ENCODE measurements at regions not wholly inside any gene's neighbourhood (a gene's known extent, or its start where the extent isn't known, plus 50 kb on each side); places are given as distances from the start of the nearest gene placed in this dataset.

GRCh38 chr20:60215816-60216730 is 257.9 kb downstream of the CDH26 start:
- no peak for DNase-seq

DNA sequence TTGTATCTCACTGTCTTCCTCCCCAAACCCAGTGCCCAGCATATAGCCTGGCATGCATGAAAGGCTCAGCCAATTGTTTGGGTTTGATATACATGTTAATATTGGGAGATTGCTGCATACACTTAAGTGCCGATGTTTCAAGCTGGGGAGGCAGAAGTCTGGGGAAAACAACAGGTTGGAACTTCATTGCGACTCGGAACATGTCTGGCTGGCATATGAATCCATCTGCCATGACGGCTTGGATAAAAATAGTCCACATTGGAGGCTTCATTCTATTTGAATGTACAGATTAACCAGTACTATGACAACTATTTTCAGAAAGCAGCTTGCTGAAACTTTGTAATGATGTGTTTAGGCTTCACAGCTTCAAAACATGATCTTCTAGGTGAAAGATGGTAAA is 261.0 kb downstream of the CDH26 start:
- DNase-seq: no peak

- DNase-seq: no peak
Measured at GRCh38 chr20:60219984-60220562, 261.9 kb downstream of the CDH26 start.

GRCh38 chr20:60220706-60221105 is 262.5 kb downstream of the CDH26 start:
- no peak for DNase-seq

DNA sequence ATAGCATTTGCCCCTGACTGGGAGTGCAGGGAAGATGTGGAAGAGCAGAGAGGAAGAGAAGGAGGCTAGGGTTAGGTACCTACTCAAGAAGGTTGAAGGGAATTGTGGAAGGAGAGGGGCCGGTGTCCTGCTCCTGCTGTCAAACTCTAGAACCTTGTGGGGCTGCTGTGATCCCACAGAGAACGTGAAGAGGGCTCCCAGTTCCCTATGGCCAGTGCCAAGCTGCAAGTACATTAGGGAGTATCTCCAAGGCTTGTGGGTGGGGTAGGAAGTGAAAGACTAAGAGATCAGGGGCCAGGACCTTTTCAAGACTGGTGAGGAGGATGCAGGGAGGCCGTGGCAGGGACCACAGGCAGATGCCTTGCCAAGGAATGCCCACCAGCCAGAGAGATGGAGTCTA is 263.4 kb downstream of the CDH26 start:
- DNase-seq: no peak

DNA sequence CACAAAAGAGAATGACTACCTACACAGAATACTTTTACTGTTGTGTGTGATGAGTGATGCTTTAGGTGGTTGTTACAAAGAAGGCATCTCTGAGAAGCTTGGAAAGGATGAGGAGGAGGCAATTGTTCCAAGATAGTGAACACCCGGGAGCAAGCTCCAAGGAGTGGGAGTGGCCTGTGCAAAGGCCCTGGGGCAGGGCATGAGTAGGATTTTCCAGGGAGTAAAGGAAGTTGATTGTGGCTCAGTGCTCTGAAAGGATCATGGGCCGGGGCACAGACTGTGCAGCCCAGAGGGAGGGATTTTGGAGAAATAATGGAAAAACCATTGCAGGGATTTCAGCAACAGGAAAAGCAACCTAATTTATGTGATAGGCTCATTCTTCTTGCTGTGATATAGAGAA is 264.3 kb downstream of the CDH26 start:
- DNase-seq: no peak

DNA sequence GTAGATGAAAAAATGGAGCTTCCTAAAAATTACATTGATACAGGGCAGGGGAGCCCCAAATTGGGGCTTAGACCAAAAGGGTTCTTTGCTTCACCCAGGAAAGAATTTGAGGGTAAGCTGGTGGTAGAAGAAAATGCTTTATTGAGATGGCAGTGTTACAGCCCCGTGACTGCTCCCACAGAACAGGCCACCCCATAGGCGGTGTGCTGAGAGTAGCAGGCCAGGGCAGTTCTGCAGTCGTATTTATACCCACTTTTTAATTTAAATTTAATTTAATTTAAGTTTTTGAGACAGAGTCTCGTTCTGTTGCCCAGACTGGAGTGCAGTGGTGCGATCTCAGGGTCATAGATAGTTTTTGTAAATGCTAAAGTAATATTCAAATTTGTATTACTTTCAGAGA is 265.0 kb downstream of the CDH26 start:
- DNase-seq: no peak

GRCh38 chr20:60224914-60225313 is 266.7 kb downstream of the CDH26 start:
- DNase-seq: peak; percentile 2 to 23

GRCh38 chr20:60228255-60228654 is 270.0 kb downstream of the CDH26 start:
- peak; percentile 48 to 59 for DNase-seq

DNA sequence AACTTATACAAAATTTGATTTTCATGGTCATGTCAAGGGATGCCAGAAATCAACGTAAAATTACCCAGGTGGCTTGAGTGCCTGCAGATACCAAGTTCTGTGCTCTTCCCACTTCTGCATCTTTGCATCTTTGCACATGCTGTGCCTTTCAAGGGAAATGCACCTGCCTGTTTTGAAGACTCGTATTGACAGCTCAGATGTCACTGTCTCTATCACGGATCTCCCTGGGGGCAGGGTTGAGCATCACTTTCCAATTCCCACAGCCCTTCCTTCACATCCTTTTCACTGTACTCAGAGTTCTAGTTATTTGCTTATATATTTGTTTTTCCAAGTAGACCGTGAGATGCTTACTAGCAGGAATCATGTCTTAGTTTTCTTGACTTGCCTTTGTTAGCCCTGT is 274.2 kb downstream of the CDH26 start:
- no peak for DNase-seq

DNA sequence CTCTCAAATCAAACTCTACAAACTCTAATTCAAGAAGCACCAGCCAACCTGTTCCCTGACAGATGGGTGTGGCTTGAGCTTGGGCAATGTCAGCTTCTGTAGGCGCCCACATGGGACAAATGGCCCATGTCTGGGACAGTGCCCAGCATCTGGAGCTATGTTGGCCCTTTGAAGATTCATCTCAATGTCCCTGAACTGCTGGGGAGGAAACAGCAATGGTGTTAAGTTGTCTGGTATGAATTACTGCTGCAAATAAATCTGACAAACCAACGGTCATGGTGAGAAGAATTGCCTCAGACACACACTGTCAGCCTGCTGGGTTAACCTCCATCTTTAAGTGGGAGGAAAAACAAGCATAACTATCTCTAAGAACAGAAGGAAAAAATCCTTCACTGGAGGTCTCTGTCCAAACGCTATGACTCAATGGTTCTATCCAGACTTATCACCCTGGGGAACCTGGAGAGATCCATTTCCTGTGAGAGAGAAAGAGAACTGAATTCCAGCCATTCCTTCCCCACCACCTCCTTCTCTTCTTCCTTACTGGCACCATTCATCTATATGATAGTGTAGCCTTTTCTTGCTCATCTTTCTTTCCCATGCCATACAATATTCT is 274.9 kb downstream of the CDH26 start:
- DNase-seq: no peak

DNA sequence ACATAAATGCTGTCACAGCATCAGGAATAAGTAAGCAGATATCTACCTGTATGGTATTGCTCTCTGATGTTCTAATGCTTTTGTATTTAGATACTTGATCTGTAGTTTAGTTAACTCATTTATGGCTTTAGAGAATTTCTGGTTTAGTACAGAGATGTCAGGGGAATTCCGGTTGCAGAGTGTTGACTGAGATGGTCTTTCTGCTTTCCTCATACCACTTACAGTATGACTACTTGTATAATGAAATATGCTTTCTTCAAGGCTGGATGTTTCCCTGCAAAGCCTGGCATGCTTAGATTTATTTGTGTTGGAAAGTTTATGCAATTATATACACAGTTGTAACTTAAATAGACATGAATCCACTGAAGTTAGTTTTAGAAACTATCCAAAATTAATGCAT is 278.4 kb downstream of the CDH26 start:
- no peak for DNase-seq

DNA sequence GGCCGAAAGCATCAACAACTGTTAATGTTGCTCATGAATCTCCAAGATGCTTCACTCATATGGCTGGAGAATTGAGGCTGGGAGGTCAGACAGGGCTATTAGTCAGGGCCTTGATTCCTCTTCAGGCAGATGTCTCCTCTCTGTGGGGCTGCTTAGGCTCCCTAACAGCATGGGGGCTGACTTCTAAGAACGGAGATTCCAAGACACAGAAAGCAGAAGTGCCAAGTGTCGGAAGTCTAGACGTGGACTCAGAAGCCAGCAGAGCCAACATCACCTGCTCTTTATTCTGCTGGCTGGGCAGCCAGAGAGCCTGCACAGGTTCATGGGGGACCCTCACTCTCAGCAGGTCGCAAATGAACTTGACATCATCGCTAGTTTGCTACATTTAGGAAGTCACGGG is 279.8 kb downstream of the CDH26 start:
- DNase-seq: no peak

GRCh38 chr20:60238992-60239660 is 280.9 kb downstream of the CDH26 start:
- no peak for DNase-seq

- DNase-seq: no peak
Measured at GRCh38 chr20:60239956-60240355, 281.7 kb downstream of the CDH26 start.

GRCh38 chr20:60240415-60240814 is 282.2 kb downstream of the CDH26 start:
- no peak for DNase-seq

DNA sequence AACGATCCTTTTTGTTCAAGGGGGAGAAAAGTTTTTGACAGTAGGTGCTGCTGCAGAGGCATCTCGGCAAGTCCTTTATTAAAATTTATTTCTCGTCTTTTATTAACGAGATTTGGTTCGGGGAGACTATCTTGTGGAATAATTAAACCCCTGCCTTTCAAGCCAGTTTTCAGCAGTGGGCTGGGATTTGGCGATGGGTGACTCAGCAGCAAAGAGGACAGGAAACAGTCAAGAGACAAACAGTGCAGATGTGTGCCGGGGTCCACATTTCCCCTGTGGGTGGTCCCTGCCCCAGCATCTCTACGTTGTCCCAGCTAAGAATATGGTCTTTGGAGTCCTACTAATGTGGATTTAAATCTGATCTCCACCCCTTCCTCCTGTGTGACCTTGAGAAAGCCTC is 282.8 kb downstream of the CDH26 start:
- DNase-seq: no peak

GRCh38 chr20:60242836-60243505 is 284.7 kb downstream of the CDH26 start:
- DNase-seq: no peak

- no peak for DNase-seq
Measured at GRCh38 chr20:60244373-60245146, 286.3 kb downstream of the CDH26 start.

DNA sequence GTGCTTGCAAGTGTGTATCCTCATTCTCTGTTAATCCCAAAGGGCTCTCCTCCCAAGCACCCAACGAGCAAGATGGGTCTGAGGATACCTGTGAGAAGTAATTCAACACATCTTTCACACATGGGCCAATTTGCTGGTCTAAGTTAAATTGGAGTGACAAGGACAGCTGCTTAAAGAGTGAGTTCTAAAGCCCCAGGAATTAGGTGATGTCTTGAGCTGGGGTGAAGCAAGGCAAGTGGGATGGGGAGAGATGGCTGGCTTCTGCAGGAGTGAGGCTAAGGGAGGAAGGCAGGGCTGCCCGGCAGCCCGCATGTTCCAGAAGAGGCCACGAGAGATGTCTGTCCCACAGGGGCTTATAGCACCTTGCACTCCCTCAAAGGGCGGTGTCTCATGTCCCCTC is 288.5 kb downstream of the CDH26 start:
- no peak for DNase-seq

DNA sequence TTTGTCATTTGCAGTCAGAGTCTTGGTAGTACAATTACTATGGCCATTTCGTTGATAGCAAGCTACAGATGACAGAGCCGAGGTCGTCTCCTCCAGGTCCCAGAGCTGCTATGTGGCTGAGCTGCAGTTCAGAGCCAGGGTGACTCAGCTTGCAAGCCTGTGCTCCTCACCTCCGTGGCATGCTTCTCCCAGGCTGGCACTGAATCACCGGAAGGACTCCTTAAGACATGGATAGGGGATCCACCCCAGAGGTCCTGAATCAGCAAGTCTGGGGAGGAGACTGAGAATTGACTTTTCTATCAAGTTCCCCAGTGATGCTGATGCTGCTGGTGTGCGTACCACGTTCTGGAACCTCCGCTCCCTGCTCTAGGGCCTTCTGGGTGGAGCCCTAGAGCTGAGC is 291.2 kb downstream of the CDH26 start:
- no peak for DNase-seq

GRCh38 chr20:60250251-60250650 is 292.0 kb downstream of the CDH26 start:
- DNase-seq: no peak
